Skin epidermis (tissue), 12 donors: ENCODE measurements at regions not wholly inside any gene's neighbourhood (a gene's known extent, or its start where the extent isn't known, plus 50 kb on each side); places are given as distances from the start of the nearest gene placed in this dataset.
"Not testable (repeated sequence)": the region's sequence is repeated elsewhere in the genome, so short reads cannot be mapped to it uniquely, and the experiment has no call there.

Experiments used
- H3K27ac ChIP-seq, 21 experiments: fragments of 200-600 bp; sonication (generic) in 11 of 21; one replicate each; pipeline ENCODE4 v1.5.0; 2020; ENCODE audit warnings: mild to moderate bottlenecking in 3 of 21, inconsistent platforms in 2 of 21, moderate library complexity in 2 of 21
- H3K4me3 ChIP-seq, 7 experiments: fragments of 200-600 bp; sonication (generic) in 2 of 7; one replicate each; pipeline ENCODE4 v1.5.0; 2020; ENCODE audit warnings: inconsistent platforms in 2 of 7, mild to moderate bottlenecking in 2 of 7, moderate library complexity in 1 of 7

- H3K27ac ChIP-seq: peak overlapping the region in 2 of 21 experiments; percentile 65 to 73
- H3K4me3 ChIP-seq: no peak overlapping the region
These were observed 223.1 kb downstream of the NPHP4 start for GRCh38 chr1:5769146-5769545.

- H3K27ac ChIP-seq: peak overlapping the region in 1 of 21 experiments; percentile 7
These were observed 224.2 kb downstream of the NPHP4 start for GRCh38 chr1:5768014-5768413.

GRCh38 chr1:5766996-5767395 is 225.2 kb downstream of the NPHP4 start:
- H3K4me3 ChIP-seq, H3K27ac ChIP-seq: not testable (repeated sequence)

More at GRCh38 chr1:5768014-5768413, 224.2 kb downstream of the NPHP4 start:
- no peak overlapping the region for H3K4me3 ChIP-seq

- no peak overlapping the region for H3K4me3 ChIP-seq
These were observed 226.0 kb downstream of the NPHP4 start for GRCh38 chr1:5765997-5766913.

GRCh38 chr1:5765483-5765882 is 226.7 kb downstream of the NPHP4 start:
- no peak overlapping the region for H3K4me3 ChIP-seq
- H3K27ac ChIP-seq: no peak overlapping the region

More at GRCh38 chr1:5765997-5766913, 226.0 kb downstream of the NPHP4 start:
- H3K27ac ChIP-seq: peak overlapping the region in 1 of 21 experiments; percentile 33

GRCh38 chr1:5764959-5765358 is 227.3 kb downstream of the NPHP4 start:
- no peak overlapping the region for H3K4me3 ChIP-seq

GRCh38 chr1:5764464-5764863 is 227.8 kb downstream of the NPHP4 start:
- H3K27ac ChIP-seq: no peak overlapping the region
- H3K4me3 ChIP-seq: no peak overlapping the region

More at GRCh38 chr1:5764959-5765358, 227.3 kb downstream of the NPHP4 start:
- no peak overlapping the region for H3K27ac ChIP-seq

GRCh38 chr1:5763696-5764370 is 228.4 kb downstream of the NPHP4 start:
- Histone ChIP-seq H3K27ac (no peak overlapping the region), H3K4me3 (no peak overlapping the region)

- no peak overlapping the region for H3K4me3 ChIP-seq
- no peak overlapping the region for H3K27ac ChIP-seq
These were observed 233.2 kb downstream of the NPHP4 start for GRCh38 chr1:5758859-5759578.

GRCh38 chr1:5758000-5758858 is 234.0 kb downstream of the NPHP4 start:
- no peak overlapping the region for H3K4me3 ChIP-seq
- H3K27ac ChIP-seq: no peak overlapping the region

GRCh38 chr1:5757187-5757805 is 234.9 kb downstream of the NPHP4 start:
- H3K27ac ChIP-seq: no peak overlapping the region

GRCh38 chr1:5756434-5757186 is 235.6 kb downstream of the NPHP4 start:
- H3K27ac ChIP-seq: no peak overlapping the region

More at GRCh38 chr1:5757187-5757805, 234.9 kb downstream of the NPHP4 start:
- no peak overlapping the region for H3K4me3 ChIP-seq

GRCh38 chr1:5755552-5756125 is 236.6 kb downstream of the NPHP4 start:
- Histone ChIP-seq H3K27ac (no peak overlapping the region), H3K4me3 (no peak overlapping the region)

More at GRCh38 chr1:5756434-5757186, 235.6 kb downstream of the NPHP4 start:
- no peak overlapping the region for H3K4me3 ChIP-seq

- Histone ChIP-seq H3K4me3 (no peak overlapping the region), H3K27ac (no peak overlapping the region)
These were observed 237.2 kb downstream of the NPHP4 start for GRCh38 chr1:5754817-5755551.

GRCh38 chr1:5753549-5754421 is 238.4 kb downstream of the NPHP4 start:
- Histone ChIP-seq H3K27ac (no peak overlapping the region), H3K4me3 (no peak overlapping the region)
